Thyroid gland (tissue), 4 donors: ENCODE measurements at regions not wholly inside any gene's neighbourhood (a gene's known extent, or its start where the extent isn't known, plus 50 kb on each side); places are given as distances from the start of the nearest gene placed in this dataset.
"Not testable (repeated sequence)": the region's sequence is repeated elsewhere in the genome, so short reads cannot be mapped to it uniquely, and the experiment has no call there.

ENCODE experiments used
- POLR2A ChIP-seq, 2 donors: fragments of 450-650 bp; IDR thresholded peaks; one replicate each; pipeline ENCODE4 v1.6.1; 2017; ENCODE audit warnings: antibody characterized with exemption in 2 of 2, mild to moderate bottlenecking in 2 of 2, moderate library complexity in 1 of 2
- TF ChIP-seq, protein P1 (sequence below), 6 experiments: fragments of 200-600 bp in 3 of 6; fragments of 450-650 bp in 3 of 6; sonication (generic) in 3 of 6; IDR thresholded peaks; one replicate each; pipeline ENCODE4 v1.5.1; 2016 to 2019; ENCODE audit warnings: antibody characterized with exemption in 6 of 6, mild to moderate bottlenecking in 2 of 6, inconsistent platforms in 1 of 6, moderate library complexity in 1 of 6

DNA sequence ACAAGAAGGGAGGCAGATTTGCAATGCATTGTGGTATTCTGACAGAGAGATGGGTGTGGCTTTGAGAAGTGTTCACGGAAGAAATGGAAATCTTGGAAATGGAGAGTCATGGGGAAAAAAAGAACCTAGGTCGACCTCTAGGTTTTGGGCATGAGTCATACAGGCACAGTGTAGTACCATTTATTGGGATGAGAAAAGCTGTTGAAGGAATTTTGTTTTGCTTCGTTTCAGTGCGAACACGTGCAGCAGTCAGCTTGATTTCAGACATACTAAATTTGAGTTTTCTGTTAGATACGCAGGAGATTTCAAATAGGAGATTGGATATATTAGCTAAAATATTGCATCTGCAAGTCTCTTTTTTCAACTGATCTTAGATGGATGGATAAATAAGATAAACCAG, 119.8 kb upstream of the ZNG1F start:
- not testable (repeated sequence) for TF ChIP-seq POLR2A (IDR thresholded peaks at IDR 0.05)
- TF ChIP-seq, protein P1, sequence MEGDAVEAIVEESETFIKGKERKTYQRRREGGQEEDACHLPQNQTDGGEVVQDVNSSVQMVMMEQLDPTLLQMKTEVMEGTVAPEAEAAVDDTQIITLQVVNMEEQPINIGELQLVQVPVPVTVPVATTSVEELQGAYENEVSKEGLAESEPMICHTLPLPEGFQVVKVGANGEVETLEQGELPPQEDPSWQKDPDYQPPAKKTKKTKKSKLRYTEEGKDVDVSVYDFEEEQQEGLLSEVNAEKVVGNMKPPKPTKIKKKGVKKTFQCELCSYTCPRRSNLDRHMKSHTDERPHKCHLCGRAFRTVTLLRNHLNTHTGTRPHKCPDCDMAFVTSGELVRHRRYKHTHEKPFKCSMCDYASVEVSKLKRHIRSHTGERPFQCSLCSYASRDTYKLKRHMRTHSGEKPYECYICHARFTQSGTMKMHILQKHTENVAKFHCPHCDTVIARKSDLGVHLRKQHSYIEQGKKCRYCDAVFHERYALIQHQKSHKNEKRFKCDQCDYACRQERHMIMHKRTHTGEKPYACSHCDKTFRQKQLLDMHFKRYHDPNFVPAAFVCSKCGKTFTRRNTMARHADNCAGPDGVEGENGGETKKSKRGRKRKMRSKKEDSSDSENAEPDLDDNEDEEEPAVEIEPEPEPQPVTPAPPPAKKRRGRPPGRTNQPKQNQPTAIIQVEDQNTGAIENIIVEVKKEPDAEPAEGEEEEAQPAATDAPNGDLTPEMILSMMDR (IDR thresholded peaks at IDR 0.05): not testable (repeated sequence)
